Osteoblast (primary cell): ENCODE measurements at regions not wholly inside any gene's neighbourhood (a gene's known extent, or its start where the extent isn't known, plus 50 kb on each side); places are given as distances from the start of the nearest gene placed in this dataset.
"Not testable (repeated sequence)": the region's sequence is repeated elsewhere in the genome, so short reads cannot be mapped to it uniquely, and the experiment has no call there.

Experiments used
- DNase-seq: peaks from one replicate; pipeline ENCODE4 v3.0.0; 2011; ENCODE audit warnings: low spot score, mixed read lengths; ENCODE audit not compliant: insufficient read length; ENCODE audit errors: missing footprints
- H2AFZ ChIP-seq: 2 replicates; pipeline ENCODE4 v1.6.0; 2011; ENCODE audit warnings: mild to moderate bottlenecking, low read length
- H3K27ac ChIP-seq: 2 replicates; pipeline ENCODE4 v1.5.1; 2011; ENCODE audit warnings: mild to moderate bottlenecking, low read depth, low read length, moderate library complexity
- H3K27me3 ChIP-seq: 2 replicates; pipeline ENCODE4 v1.6.0; 2012; ENCODE audit warnings: mild to moderate bottlenecking, control low read depth, inconsistent platforms, low read length, moderate library complexity; ENCODE audit not compliant: insufficient read depth
- H3K36me3 ChIP-seq: 2 replicates; pipeline ENCODE4 v1.5.1; 2011; ENCODE audit warnings: mild to moderate bottlenecking, low read length, control low read depth, moderate library complexity; ENCODE audit not compliant: insufficient read depth
- H3K4me1 ChIP-seq: 2 replicates; pipeline ENCODE4 v1.5.1; 2011; ENCODE audit warnings: mild to moderate bottlenecking, low read length, control low read depth, moderate library complexity; ENCODE audit not compliant: insufficient read depth
- H3K4me2 ChIP-seq: 2 replicates; pipeline ENCODE4 v1.6.0; 2011; ENCODE audit warnings: mild to moderate bottlenecking, low read length; ENCODE audit not compliant: insufficient read depth
- H3K4me3 ChIP-seq: fragments of 200-600 bp; sonication (generic); 3 replicates; pipeline ENCODE4 v1.5.1; 2012; ENCODE audit warnings: mild to moderate bottlenecking, low read length, inconsistent platforms; ENCODE audit not compliant: insufficient read depth
- H3K79me2 ChIP-seq: 2 replicates; pipeline ENCODE4 v1.6.0; 2012; ENCODE audit warnings: mild to moderate bottlenecking, low read length, control low read depth, inconsistent platforms; ENCODE audit not compliant: insufficient read depth
- H3K9me3 ChIP-seq: 2 replicates; pipeline ENCODE4 v1.5.1; 2011; ENCODE audit warnings: low read depth, low read length, control low read depth
- H4K20me1 ChIP-seq: 2 replicates; pipeline ENCODE4 v1.6.0; 2012; ENCODE audit warnings: mild to moderate bottlenecking, low read length, control low read depth; ENCODE audit not compliant: insufficient read depth
- TF ChIP-seq, protein P1 (sequence below): IDR thresholded peaks from 2 replicates; pipeline ENCODE4 v1.5.1; 2011; ENCODE audit warnings: mild to moderate bottlenecking, low read depth, low read length, moderate library complexity; ENCODE audit errors: extremely low read depth

DNA sequence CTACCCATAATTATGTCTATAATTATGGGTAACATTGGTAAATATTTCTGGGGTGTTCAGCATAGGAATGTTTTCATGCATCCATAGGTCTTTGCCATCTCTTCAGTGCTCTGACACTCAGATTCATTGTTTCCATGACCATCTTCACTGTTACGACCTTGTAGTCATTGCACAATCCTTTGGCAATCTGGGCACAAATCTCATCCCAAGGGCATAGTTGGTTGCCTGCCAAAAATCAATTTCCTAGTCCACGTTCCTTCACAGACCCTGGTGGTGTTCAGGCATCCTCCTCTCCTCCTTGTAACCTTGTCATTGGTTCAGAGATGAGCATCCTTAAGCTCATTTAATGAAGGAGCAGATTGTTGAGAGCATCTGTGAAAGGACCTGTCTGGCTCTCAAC lies 1400.7 kb downstream of the CDH12 start:
- Histone ChIP-seq H3K27me3 (no peaks in the 10 kb centered on the region), H3K9me3 (no peaks in the 10 kb centered on the region), H3K4me2 (no peak overlapping the region), H3K27ac (no peak overlapping the region), H2AFZ (no peak overlapping the region), H4K20me1 (no peaks in the 10 kb centered on the region), H3K36me3 (no peaks in the 10 kb centered on the region), H3K79me2 (no peaks in the 10 kb centered on the region), H3K4me1 (no peaks in the 10 kb centered on the region), H3K4me3 (no peak overlapping the region)
- TF ChIP-seq, protein P1, sequence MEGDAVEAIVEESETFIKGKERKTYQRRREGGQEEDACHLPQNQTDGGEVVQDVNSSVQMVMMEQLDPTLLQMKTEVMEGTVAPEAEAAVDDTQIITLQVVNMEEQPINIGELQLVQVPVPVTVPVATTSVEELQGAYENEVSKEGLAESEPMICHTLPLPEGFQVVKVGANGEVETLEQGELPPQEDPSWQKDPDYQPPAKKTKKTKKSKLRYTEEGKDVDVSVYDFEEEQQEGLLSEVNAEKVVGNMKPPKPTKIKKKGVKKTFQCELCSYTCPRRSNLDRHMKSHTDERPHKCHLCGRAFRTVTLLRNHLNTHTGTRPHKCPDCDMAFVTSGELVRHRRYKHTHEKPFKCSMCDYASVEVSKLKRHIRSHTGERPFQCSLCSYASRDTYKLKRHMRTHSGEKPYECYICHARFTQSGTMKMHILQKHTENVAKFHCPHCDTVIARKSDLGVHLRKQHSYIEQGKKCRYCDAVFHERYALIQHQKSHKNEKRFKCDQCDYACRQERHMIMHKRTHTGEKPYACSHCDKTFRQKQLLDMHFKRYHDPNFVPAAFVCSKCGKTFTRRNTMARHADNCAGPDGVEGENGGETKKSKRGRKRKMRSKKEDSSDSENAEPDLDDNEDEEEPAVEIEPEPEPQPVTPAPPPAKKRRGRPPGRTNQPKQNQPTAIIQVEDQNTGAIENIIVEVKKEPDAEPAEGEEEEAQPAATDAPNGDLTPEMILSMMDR: no peak
- DNase-seq: no peak

DNA sequence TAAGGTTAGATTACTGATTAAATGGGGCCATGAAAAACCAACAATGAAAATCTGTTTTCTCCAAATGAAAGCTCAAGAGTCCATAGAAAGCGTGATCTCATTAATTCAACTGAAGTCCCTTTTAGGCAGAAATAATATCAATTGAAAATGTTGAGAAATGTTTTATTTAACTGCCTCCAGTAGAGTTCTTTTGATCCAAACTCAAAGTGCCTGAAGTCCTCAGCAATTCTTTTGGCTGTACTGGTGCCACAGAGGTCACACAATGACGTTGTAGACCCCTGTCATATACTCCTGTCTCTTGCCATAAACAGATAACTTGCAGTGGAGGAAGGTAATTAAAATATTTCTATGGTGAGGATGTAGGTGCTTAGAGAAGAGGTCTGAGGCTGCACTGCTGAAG lies 1420.5 kb downstream of the CDH12 start:
- H3K27me3 ChIP-seq: no peaks in the 10 kb centered on the region
- no peaks in the 10 kb centered on the region for H4K20me1 ChIP-seq
- no peaks in the 10 kb centered on the region for H3K79me2 ChIP-seq
- no peak overlapping the region for H2AFZ ChIP-seq
- no peaks in the 10 kb centered on the region for H3K9me3 ChIP-seq
- TF ChIP-seq, protein P1: no peak
- no peak overlapping the region for H3K27ac ChIP-seq
- H3K4me1 ChIP-seq: no peaks in the 10 kb centered on the region
- DNase-seq: no peak
- H3K36me3 ChIP-seq: no peaks in the 10 kb centered on the region
- H3K4me2 ChIP-seq: no peak overlapping the region
- H3K4me3 ChIP-seq: no peak overlapping the region

DNA sequence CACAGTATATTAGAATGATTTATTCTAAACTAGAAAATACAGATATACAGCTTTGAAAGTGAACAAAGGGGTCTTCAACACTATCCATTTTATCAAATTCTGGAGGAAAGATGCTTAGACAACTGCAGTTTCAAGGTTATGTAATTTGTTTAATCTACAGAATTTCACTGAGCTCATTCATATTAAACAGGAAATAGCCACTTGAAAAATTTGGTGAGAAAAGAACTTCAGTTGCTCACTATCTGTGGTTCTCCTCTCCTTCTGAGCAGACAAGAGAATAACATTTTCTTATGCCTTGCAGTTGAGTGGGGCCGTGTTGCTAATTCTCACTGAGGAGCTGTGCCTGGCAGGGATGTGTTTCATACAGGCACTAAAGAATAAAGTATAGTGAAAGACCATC lies 1428.2 kb downstream of the CDH12 start:
- no peaks in the 10 kb centered on the region for H3K36me3 ChIP-seq
- no peaks in the 10 kb centered on the region for H3K4me1 ChIP-seq

DNA sequence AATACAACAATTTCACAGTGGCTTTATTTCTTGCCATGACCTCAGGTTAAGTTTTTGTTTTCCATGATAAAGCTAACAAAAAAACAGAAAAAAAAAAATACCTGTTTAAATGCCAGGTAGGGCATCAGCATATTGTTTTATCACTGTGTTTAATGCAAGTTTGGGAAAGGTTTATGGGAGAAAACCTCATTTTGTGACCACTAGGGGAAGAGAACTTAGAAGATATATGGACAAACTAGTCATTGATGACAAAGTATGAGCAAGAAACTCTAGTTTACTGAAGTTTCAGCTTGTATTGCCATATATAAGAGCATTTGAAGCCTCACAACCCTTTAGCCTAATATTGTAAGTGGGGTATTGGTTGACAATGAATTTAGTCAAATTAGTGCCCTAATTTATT lies 1431.4 kb upstream of the CDH18 start:
- TF ChIP-seq, protein P1: no peak
- H3K4me1 ChIP-seq: no peaks in the 10 kb centered on the region
- H3K4me3 ChIP-seq: no peak overlapping the region

More for the DNA sequence above, 1428.2 kb downstream of the CDH12 start:
- no peak for DNase-seq
- Histone ChIP-seq H2AFZ (no peak overlapping the region), H4K20me1 (no peaks in the 10 kb centered on the region), H3K27me3 (no peaks in the 10 kb centered on the region), H3K9me3 (no peaks in the 10 kb centered on the region), H3K4me2 (no peak overlapping the region), H3K79me2 (no peaks in the 10 kb centered on the region), H3K4me3 (no peak overlapping the region), H3K27ac (no peak overlapping the region)
- TF ChIP-seq, protein P1: no peak

DNA sequence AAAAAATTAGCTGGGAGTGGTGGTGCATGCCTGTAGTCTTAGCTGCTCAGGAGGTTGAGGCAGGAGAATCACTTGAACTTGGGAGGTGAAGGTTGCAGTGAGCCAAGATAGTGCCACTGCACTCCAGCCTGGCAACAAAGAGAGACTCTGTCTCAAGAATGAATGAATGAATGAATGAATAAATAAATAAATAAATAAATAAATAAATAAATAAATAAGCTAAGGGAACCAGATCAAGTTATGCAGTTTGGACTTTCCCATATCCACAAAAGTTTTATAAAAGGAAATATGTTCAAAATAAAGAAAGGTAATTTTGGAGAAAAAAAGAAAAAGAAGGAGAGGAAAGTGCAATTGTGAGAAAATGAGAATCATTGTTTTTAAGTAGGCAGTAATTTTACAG lies 1414.1 kb upstream of the CDH18 start:
- not testable (repeated sequence) for H3K36me3 ChIP-seq, H4K20me1 ChIP-seq, H3K9me3 ChIP-seq, H2AFZ ChIP-seq, H3K27ac ChIP-seq, H3K4me3 ChIP-seq, H3K4me2 ChIP-seq, H3K79me2 ChIP-seq, H3K27me3 ChIP-seq, H3K4me1 ChIP-seq, DNase-seq

More for the DNA sequence above, 1431.4 kb upstream of the CDH18 start:
- Histone ChIP-seq H3K4me2 (no peak overlapping the region), H4K20me1 (no peaks in the 10 kb centered on the region), H3K27ac (no peak overlapping the region), H3K36me3 (no peaks in the 10 kb centered on the region), H2AFZ (no peak overlapping the region), H3K27me3 (no peaks in the 10 kb centered on the region), H3K79me2 (no peaks in the 10 kb centered on the region), H3K9me3 (no peaks in the 10 kb centered on the region)
- DNase-seq: no peak
